ENCODE measurements at regions not wholly inside any gene's neighbourhood (a gene's known extent, or its start where the extent isn't known, plus 50 kb on each side); places are given as distances from the start of the nearest gene placed in this dataset.
"Not testable (repeated sequence)": the region's sequence is repeated elsewhere in the genome, so short reads cannot be mapped to it uniquely, and the experiment has no call there.

DNA sequence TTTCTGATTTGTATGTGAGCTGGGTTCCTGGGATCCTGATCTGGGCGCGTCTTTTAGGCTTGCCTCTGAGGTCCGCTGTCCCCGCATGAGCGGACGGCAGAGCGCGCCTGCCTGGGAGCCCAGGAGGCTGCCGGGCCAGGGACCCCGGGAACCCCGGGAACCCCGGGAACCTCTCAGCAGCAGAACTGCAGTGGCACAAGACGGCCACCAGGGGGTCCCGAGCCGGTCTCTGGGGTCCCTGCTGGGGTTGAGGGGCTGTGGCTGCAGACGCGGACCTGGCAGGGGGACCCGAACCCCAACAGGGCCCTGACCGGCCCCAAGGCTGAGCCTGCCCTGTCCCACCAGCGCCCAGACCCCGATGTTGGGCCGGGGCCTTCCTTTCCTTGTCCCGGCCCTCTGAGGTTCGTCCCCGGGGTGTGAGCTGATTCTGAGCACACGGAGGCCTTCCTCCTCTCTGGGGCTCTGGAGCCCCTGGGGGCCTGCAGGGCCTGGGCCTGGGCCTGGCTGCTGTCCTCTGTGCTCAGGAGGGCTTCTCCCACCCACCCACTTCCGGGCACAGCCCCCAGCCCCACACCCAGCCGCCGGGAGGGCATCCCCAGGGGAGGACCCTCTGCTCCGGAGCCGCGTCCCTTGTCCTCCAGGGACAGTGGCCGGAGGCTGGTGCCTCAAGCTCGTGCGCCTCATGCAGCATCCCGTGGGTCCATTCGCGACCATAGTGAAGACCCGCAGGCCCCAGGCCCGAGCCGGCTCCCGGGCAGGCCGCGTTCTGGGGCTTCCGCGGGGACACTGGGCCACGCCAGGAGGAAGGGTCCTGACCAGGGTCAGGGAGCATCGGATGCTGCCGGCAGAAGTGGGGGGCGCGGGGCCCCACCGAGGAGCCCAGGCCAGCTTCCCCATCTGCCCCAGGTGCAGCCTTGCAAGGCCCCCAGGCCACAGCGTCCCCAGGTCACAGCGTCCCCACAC is 152.9 kb downstream of the TMEM121 start:
- DNase-seq (ENCODE audit: low read depth in 3 of 3), result not testable (repeated sequence)

DNA sequence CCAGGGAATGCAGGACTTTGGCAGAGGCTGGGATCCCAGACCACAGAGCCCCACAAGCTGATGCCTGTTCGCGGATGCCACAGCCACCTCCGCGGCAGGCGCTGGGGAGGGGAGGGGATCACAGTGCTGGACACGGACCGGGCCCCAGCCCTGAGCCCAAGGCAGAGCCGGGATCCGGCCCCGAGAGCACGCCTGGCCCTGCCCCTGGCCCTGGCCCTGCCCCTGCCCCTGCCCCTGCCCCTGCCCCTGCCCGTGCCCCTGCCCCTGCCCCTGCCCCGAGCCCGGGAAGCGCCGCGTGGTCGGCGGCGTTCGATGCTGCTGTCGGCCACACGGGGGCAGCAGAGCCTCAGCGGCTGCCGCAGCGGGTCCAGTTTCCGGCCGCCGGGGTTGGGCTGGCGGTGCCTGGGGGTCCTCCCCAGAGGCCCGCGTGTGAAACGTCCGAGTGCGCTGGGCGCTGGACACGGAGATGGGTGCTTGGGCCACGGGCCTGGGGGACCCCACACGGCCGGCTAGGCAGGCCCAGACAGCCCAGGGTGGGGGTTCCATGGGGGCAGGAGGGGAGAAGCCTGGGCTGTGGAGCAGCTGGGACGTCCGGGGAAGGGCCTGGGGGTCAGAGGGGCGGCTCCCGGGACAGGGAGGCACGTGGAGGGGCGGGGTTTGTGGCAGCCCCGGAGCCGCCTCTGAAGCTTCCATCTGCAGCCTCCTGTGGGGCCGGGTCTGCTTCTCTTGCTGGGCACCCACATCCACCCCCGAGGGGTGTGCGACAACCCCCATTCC is 153.8 kb downstream of the TMEM121 start:
- DNase-seq (ENCODE audit: low read depth in 3 of 3), result peak in 1 of 3 experiments; percentile 16

DNA sequence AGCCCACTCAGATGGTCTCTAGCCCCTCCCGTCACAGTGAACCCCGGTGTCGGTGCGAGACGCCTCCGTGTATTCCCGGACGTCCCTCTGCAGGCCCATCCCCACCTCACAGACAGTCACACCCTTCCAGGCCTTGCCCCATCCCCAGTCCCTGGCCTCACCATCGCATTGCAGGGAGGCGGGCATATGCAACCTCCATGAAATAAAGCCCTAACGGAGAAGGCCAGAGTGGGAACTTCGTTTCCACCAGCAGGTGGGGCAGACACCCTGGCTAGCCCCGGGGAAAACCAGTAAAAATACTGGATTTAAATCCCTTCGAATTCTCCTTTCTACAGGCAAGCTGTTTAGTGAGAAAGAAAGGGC is 154.3 kb downstream of the TMEM121 start:
- DNase-seq (ENCODE audit: low read depth in 3 of 3), result peak in 1 of 3 experiments; percentile 8

DNA sequence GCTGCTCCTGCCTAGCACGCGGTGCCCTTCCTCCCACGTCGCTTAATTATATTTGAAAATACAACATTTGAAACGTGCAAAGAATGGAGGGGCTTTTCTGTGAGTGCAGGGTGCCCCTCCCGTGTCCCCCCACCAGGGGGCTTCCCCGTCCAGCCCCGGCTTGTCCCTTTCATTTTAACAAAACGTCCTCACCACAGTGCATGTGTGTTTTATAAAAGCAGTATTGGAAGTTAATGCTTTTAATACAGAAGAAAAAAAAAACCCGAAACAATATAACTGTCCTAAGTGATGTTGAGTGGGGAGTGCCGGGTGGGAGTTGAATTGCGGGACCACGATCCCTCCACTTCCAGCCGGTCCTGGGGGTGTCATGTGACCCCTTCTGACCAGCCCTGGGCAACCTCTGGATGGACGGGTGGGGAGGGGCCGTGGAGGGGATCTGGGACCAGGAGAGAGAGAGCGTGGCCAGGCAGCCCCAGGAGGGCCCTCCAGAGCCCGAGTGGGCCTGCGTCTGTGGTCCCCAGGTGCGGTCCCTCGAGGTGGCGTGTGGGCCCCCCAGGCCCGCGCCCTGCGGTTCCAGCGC is 155.3 kb downstream of the TMEM121 start:
- DNase-seq (ENCODE audit: low read depth in 3 of 3), result not testable (repeated sequence)

DNA sequence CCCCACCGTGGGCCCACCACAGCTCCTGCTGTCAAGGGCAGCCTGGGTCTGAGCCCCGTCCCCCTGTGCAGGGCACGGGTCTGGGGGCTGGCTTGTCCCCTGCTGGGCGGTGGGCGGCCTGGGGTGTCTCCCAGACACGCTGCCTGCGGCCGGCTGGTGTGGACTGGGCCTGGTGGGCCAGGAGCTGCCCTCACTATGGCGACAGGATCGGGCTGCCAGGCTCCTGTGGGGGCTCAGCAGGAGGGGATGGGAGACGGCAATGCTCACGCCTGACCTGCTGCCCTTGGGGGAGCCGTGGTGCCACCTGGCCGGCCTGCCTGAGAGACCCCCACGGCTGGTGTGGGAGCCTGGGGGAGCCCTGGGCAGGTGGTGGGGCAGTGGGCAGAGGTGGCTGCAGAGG is 156.1 kb downstream of the TMEM121 start:
- not testable (repeated sequence) for DNase-seq (ENCODE audit: low read depth in 3 of 3)

DNA sequence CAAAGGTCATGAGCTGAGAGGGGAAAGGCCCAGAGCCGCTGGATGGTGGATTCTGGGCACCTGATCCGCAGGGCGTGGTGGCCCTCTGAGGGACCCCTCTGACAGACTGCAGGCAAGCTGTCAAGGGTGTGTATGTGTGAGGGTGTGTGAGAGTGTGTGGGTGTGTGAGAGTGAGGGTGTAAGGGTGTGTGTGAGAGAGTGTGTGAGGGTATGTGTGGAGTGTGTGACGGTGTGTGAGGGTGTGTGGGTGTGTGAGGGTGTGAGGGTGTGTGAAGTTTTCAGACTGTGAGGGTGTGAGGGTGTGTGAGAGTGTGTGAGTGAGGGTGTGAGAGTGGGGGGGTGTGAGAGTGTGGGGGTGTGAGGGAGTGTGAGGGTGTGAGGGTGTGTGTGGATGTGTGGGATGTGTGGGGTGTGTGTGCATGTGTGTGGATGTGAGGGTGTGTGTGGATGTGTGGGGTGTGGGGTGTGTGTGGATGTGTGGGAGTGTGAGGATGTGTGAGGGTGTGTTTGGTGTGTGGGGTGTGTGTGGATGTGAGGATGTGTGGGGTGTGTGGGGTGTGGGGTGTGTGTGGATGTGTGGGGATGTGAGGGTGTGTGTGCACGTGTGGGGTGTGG is 156.7 kb downstream of the TMEM121 start:
- no peak for DNase-seq (ENCODE audit: low read depth in 3 of 3)

DNA sequence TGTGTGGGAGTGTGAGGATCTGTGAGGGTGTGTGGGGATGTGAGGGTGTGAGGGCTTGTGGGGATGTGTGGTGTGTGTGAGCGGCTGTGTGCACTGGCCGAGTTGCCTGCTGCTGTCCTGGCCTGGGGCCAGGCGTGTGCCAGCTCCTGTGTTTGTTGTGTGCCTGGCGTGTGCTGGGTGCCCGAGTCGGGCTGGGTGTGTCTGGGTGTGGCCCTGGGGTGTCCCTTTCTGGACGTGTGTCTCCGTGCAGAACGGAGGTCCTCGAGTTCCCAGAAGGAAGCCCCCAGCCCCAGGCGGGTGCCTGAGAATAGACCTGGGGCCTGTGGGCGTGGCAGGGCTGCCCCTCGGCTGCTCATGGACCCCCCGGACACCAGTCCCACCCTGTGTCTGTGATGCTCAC is 157.7 kb downstream of the TMEM121 start:
- DNase-seq (ENCODE audit: low read depth in 3 of 3), result not testable (repeated sequence)

DNA sequence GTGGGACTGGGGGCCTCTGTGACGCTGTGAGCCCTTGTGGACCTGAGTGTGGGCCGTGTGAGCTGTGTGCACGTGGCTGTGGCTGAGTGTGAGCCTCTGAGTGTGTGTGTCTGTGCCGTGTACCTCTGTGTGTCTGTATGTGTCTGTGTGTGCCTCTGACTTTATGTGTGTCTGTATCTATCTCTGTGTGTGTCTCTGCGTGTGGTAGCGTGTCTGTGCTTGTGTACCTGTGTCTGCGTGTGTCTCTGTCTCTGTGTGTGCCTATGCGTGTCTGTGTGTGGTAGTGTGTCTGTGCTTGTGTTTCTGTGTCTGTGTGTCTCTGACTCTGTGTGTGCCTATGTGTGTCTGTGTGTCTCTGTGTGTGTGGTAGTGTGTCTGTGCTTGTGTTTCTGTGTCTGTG is 158.2 kb downstream of the TMEM121 start:
- DNase-seq (ENCODE audit: low read depth in 3 of 3), result not testable (repeated sequence)

DNA sequence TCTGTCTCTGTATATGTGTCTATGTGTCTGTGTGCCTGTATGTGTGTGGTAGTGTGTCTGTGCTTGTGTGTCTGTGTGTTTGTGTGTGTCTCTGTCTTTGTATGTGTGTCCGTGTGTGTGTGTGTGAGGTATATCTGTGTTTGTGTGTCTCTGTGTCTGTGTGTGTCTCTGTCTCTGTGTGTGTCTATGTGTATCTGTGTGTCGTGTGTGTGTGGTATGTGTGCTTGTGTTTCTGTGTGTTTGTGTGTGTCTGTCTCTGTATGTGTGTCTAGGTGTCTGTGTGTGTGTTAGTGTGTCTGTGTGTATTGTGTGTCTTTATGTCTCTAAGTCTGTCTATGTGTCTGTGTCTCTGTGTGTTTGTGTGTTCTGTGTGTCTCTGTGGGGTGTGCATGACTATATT is 158.6 kb downstream of the TMEM121 start:
- no peak for DNase-seq (ENCODE audit: low read depth in 3 of 3)

DNA sequence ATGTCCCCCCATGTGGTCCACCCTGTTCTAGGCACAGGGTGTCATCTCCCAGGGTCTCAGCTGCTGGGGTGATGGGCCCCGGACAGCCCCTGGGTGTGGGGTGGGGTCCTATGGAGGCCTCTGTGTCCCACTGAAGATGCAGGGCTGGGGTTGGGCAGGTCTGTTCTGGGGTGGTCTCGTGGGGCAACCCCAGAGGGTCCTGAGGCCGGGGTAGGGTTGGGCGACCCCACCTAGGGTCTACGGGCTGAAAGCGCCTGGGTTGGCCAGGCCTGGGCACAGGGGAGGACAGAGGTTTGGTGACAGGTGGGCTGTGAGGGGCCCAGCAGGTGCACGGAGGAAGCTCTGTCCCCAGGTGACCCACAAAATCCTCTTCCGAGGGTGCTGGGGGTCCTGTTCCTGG is 159.2 kb downstream of the TMEM121 start:
- DNase-seq (ENCODE audit: low read depth in 3 of 3), result not testable (repeated sequence)

DNA sequence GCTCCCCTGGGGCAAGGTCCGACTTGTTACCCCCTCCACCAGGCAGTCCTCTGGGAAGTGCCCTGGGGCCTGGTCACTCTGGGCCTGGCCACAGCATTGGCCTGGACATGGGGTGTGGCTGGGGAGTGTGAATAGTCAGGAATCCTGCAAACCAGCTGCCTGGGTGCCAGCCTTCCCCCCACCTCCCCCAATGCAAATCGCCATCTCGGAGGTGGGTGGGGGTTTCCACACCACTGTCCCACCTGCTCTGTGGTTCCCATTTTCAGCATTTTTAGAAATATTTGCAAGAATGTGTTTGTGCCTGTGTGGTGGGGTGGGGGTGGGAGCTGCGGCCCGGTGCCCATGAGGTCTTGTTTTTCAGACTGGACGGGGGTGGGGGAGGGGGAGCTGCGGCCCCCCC is 159.7 kb downstream of the TMEM121 start:
- DNase-seq (ENCODE audit: low read depth in 3 of 3), result not testable (repeated sequence)

DNA sequence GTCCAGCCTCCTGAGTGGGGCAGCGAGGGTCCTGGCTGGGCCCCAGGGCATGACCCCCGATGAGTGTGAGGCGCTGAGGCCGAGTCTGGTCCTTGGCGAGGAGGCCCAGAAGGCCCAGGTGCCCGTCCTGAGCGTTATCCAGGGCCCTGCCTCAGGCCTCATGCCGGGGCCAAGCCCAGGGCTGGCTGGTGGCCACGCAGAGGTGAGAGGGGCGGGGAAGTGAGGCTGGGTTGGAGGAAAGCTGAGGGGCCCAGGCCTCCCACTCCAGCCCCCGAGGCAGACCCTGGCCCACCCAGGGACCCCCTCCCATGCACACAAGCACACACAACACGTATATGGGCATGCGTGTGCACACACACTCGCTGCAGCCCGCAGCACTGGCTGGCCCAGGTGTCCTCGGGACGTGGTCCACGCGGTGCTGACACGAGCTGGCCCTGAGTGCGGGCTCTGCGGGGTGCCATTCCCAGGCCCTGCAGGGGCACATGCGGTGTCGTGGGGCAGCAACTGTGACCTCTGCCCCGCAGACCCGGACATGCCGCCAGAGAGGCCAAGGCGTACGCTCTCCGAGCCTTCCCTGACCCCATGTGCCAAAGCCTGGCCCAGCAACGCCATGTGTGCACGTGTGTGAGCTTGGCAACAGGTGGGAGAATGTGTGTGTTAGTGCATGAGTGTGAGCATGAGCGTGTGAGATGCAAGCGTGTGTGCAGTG is 160.2 kb downstream of the TMEM121 start:
- DNase-seq (ENCODE audit: low read depth in 3 of 3), result not testable (repeated sequence)

DNA sequence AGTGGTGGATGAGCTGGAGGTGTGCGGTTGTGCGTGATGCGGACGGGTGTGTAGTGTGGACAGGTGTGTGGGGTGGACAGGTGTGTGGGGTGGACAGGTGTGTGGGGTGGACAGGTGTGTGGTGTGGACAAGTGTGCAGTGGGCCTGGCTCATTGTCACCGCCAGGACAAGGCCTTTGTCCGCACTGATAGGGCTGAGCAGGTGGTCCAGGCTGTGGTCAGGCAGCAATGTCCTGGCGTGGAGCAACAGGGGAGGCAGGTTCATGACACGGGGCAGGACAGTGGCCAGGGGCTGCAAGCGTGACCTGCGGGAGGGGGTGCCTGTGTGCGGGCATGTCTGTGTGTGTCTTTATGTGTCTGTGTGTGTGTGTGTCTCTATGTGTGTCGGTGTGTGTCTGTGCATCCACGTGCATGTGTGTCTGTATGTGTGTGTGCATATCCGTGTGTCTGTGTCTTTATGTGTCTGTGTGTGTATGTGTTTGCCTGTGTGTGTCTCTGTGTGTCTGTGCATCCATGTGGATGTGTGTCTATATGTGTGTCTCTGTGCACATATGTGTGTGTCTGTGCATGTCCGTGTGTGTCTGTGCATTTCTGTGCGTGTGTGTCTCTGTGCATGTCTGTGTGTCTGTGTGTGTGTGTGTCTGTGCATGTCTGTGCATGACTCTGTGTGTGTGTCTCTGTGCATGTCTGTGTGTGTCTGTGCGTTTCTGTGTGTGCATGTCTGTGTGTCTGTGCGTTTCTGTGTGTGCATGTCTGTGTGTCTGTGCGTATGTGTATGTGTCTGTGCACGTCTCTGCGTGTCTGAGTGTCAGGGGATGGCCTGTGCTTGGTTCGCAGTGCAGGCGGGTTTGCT is 161.0 kb downstream of the TMEM121 start:
- DNase-seq (ENCODE audit: low read depth in 3 of 3), result not testable (repeated sequence)

DNA sequence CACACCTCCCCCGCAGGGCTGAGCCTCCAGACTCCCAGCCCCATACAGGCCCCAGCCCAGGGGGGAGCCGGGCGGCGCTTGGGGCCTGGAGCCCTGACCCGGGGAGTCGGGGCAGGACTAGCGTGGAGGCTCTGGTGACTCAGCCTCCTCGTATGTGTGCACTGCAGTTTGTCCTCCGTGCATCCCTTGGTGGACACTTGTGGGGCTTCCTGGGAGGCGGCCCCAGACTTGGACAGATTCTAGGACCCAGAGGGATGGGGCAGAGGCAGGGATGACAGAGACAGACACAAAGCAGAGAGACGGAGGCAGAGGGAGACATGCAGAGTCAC is 161.6 kb downstream of the TMEM121 start:
- DNase-seq (ENCODE audit: low read depth in 3 of 3), result not testable (repeated sequence)

DNA sequence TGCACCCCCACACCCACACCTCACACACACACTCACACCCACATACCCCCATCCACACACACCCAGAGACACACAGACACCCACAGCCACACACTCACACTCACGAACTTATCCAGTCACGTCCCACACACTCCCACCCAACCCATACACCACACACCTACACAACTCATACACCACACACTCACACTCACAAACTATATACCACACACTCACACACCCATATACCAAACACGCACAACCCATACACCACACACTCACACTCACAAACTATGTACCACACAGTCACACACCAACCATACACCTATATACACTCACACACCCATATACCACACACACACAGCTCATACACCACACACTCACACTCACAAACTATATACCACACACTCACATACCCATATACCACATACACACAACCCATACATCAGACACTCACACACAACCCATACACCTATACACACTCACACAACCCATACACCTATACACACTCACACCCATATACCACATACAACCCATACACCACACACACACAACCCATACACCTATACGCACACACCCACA is 162.4 kb downstream of the TMEM121 start:
- DNase-seq (ENCODE audit: low read depth in 3 of 3), result not testable (repeated sequence)

DNA sequence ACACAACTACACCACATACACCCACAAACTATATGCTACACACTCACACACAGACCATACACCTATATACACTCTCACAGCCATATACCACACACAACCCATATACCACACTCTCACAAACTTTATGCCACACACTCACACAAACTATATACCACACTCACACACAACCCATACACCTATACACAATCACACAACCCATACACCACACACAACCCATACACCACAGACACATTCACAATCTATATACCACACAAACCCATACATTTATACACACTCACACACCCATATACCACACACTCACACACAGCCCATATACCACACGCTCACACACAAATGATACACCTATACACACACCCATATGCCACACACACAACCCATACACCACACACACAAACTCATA is 163.3 kb downstream of the TMEM121 start:
- no peak for DNase-seq (ENCODE audit: low read depth in 3 of 3)

DNA sequence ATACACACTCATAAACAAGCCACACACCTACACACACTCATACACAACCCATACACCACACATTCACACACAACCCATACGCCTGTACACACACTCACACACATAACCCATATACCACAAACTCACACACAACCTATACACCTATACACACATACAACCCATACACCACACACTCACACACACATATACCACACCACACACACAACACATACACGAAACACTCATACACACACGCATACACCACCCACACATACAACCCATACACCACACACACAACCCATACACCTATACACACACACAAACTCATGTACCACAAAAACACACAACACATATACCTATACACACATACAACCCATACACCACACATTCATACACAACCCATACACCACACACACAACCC is 164.3 kb downstream of the TMEM121 start:
- DNase-seq (ENCODE audit: low read depth in 3 of 3), result no peak

DNA sequence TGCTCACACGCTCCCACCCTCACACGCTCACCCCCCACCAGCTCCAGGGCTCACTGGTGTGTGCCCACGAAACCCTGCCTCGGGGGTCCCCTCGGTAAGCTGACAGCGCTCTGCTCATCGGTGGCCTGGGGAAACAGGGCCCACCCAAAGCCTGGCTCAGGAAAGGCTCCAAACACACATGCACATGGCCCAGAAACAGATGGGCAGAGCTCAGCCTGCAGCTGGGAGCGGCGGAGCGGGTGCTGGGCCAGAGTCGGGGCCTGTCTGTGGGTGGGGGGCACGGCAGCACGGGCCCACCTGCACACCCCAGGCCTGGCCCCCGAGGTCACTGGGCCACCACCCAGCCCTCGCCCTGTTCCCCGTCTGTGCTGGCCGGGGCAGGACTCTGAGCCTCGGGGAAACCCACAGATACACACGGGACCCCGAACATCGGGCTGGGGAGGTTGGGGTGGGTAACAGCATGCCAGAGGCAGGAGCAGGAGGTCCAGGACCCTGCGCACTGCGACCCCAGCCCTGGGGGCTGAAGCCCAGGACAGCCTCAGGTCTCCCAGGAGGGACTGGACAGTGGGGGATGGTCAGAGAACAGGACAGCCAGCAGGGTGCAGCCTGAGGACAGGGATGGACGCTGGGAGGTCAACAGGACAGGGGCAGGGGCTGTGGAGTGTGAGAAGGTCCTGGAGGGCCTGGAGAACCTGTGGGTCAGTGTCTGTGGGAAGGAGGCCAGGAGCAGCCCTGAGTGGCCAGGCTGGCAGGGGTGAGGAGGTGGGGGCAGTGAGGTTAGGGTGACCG is 165.1 kb downstream of the TMEM121 start:
- not testable (repeated sequence) for DNase-seq (ENCODE audit: low read depth in 3 of 3)

DNA sequence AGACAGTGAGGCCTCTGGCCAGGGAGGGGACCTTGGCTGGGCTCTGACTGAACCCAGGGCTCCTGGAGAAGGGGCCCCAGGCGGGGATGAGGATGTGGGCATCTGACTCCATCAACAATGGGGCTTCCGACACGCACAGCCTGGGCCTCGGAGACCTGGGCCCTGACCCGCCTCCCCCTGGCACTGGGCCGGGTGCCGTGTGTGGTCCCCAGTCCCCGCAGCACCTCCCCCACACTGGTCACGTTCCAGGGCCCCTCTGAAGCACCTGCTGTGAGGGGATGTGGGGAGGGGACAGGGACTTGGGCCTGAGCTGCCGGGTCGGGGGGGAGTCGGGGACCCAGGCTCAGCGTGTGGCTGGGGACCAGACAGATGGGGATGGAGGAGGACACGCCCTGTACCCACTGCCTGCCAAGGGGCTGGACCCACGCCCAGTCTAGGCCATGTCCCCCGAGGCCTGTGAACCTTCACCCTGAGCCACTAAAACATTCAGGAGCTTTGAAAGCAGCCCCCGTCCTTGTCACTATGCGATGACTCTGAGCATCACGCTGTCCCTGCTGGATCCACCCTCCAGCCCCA is 165.8 kb downstream of the TMEM121 start:
- not testable (repeated sequence) for DNase-seq (ENCODE audit: low read depth in 3 of 3)
